NT2/D1 (cell line): ENCODE measurements at regions not wholly inside any gene's neighbourhood (a gene's known extent, or its start where the extent isn't known, plus 50 kb on each side); places are given as distances from the start of the nearest gene placed in this dataset.

Experiments used
- SUZ12 ChIP-seq: IDR thresholded peaks from 2 replicates; pipeline ENCODE4 v1.6.1; 2011; ENCODE audit not compliant: insufficient read length, insufficient read depth; ENCODE audit errors: extremely low read depth
- YY1 ChIP-seq: IDR thresholded peaks from 2 replicates; pipeline ENCODE4 v1.6.1; 2011; ENCODE audit not compliant: insufficient read length, insufficient read depth
- ZNF274 ChIP-seq: IDR thresholded peaks from 2 replicates; pipeline ENCODE4 v1.6.1; 2011; ENCODE audit warnings: mild to moderate bottlenecking, low read depth, low read length

- TF ChIP-seq YY1 (no peak), ZNF274 (no peak), SUZ12 (no peak)
These were observed 71.3 kb downstream of the MYL12B start for GRCh38 chr18:3333056-3333720.
